Nephron (organoid): ENCODE measurements at regions not wholly inside any gene's neighbourhood (a gene's known extent, or its start where the extent isn't known, plus 50 kb on each side); places are given as distances from the start of the nearest gene placed in this dataset.
"Not testable (repeated sequence)": the region's sequence is repeated elsewhere in the genome, so short reads cannot be mapped to it uniquely, and the experiment has no call there.

Experiments
- H3K27ac Mint-ChIP-seq, 3 experiments: 2 replicates each; pipeline ENCODE4 v1.8.0; 2020; ENCODE audit warnings: mixed read lengths in 3 of 3, mild to moderate bottlenecking in 2 of 3, moderate library complexity in 1 of 3
- H3K27me3 Mint-ChIP-seq: 2 replicates; pipeline ENCODE4 v1.8.0; 2021; ENCODE audit warnings: low read depth, mild to moderate bottlenecking, moderate library complexity, mixed read lengths
- H3K36me3 Mint-ChIP-seq: 2 replicates; pipeline ENCODE4 v1.8.0; 2020; ENCODE audit warnings: low read depth, mixed read lengths
- H3K4me1 Mint-ChIP-seq: 2 replicates; pipeline ENCODE4 v1.8.0; 2020; ENCODE audit warnings: mixed read lengths
- H3K4me3 Mint-ChIP-seq, 3 experiments: 2 replicates each; pipeline ENCODE4 v1.8.0; 2020; ENCODE audit warnings: mild to moderate bottlenecking in 3 of 3, mixed read lengths in 3 of 3, moderate library complexity in 2 of 3
- H3K9me3 Mint-ChIP-seq: 2 replicates; pipeline ENCODE4 v1.8.0; 2020; ENCODE audit warnings: mixed read lengths
- TF ChIP-seq, protein P1 (sequence below), 3 experiments: fragments of 200-600 bp; sonication (generic); IDR thresholded peaks; one replicate each; pipeline ENCODE4 v1.5.0; 2021; ENCODE audit warnings: antibody characterized with exemption in 3 of 3; ENCODE audit not compliant: unreplicated experiment in 3 of 3

DNA sequence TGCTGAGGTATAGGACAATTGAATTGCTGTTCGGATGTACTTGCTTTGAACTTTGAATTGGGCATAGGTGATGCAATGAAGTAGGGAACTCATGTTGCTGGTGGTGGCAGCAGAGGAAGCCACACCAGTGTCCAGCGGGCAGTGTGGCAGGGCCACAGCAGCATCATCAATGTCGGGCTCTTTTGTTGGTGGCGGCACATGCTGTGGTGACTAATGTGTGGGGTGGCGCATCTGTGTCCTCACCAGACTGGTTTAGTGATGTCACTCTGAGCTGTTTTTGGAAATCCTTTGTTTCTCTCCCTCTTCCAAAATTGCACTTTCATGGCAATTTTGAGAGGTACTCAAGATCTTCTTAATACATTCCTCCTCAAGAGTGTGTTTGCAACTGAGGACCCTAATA is 187.6 kb downstream of the ETNK1 start:
- Mint-ChIP-seq H3K36me3 (no peaks in the 10 kb centered on the region), H3K27me3 (no peaks in the 10 kb centered on the region), H3K4me3 (no peak overlapping the region), H3K27ac (no peak overlapping the region), H3K9me3 (no peaks in the 10 kb centered on the region), H3K4me1 (peaks cover 9% of the 10 kb centered on the region)
- TF ChIP-seq, protein P1, sequence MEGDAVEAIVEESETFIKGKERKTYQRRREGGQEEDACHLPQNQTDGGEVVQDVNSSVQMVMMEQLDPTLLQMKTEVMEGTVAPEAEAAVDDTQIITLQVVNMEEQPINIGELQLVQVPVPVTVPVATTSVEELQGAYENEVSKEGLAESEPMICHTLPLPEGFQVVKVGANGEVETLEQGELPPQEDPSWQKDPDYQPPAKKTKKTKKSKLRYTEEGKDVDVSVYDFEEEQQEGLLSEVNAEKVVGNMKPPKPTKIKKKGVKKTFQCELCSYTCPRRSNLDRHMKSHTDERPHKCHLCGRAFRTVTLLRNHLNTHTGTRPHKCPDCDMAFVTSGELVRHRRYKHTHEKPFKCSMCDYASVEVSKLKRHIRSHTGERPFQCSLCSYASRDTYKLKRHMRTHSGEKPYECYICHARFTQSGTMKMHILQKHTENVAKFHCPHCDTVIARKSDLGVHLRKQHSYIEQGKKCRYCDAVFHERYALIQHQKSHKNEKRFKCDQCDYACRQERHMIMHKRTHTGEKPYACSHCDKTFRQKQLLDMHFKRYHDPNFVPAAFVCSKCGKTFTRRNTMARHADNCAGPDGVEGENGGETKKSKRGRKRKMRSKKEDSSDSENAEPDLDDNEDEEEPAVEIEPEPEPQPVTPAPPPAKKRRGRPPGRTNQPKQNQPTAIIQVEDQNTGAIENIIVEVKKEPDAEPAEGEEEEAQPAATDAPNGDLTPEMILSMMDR (IDR thresholded peaks at IDR 0.05; ENCODE audit: unreplicated experiment in 3 of 3), result no peak

DNA sequence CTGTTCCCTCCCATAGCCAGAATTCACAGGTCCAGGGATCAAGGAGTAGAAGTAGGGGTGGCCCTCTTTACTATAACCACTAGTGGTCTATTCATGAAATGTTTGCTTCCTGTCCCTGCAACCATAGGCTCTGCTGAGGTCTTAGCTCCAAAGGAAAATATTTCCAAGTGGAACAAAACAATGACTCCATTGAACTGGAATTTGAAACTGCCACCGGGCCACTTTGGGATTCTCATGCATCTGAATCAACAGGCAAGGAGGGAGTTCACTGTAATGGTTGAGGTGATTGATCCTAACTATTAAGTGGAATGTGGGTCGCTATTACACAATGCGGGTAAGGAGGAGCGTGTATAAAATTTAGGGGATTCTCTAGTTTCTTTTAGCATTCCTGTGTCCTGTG is 197.0 kb downstream of the ETNK1 start:
- no peaks in the 10 kb centered on the region for H3K27me3 Mint-ChIP-seq
- no peaks in the 10 kb centered on the region for H3K4me1 Mint-ChIP-seq
- H3K9me3 Mint-ChIP-seq, result peaks cover 3% of the 10 kb centered on the region
- TF ChIP-seq, protein P1 (IDR thresholded peaks at IDR 0.05; ENCODE audit: unreplicated experiment in 3 of 3), result no peak
- no peak overlapping the region for H3K4me3 Mint-ChIP-seq
- H3K36me3 Mint-ChIP-seq, result no peaks in the 10 kb centered on the region
- H3K27ac Mint-ChIP-seq, result no peak overlapping the region

DNA sequence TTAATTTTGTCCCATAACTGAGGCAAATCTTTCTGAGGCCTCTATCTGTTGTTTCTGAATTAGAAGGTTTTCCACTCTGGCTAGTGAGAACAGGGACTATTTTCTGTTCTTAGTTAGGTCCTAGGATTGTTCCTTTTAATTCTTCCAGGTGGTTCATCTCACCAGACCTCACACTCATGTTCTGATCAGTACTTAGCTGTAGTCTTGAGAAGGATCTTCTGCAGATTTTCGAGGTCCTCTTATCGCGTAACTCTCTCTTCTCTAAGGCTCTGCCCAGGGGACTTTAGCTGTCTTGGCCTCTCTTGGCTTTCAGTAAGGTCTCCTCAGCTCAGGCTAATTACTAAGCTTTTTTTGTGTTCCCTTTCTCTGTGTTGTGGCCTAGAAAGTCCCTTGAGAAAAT is 201.1 kb downstream of the ETNK1 start:
- peaks cover 7% of the 10 kb centered on the region for H3K9me3 Mint-ChIP-seq
- no peaks in the 10 kb centered on the region for H3K27me3 Mint-ChIP-seq
- no peaks in the 10 kb centered on the region for H3K4me1 Mint-ChIP-seq
- H3K4me3 Mint-ChIP-seq, result no peak overlapping the region
- peaks cover 3% of the 10 kb centered on the region for H3K36me3 Mint-ChIP-seq
- H3K27ac Mint-ChIP-seq, result no peak overlapping the region
- TF ChIP-seq, protein P1 (IDR thresholded peaks at IDR 0.05; ENCODE audit: unreplicated experiment in 3 of 3), result no peak

DNA sequence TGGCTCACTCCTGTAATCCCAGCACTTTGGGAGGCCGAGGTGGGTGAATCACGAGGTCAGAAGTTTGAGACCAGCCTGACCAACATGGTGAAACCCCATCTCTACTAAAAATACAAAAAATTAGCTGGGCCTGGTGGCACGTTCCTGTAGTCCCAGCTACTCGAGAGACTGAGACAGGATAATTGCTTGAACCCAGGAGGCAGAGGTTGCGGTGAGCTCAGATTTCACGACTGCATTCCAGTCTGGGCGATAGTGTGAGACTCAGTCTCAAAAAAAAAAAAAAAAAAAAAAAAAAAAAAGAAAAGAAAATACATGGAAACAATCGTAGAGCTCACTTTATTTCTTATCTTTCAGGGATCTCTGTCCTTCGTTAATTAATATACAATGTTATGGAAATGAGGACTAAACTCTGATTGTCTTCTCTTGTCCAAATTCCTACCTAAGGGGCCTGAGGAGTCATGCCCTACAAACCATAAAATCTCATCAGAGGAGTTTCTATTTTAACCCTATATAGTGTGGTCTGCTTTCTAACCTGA is 201.5 kb downstream of the ETNK1 start:
- H3K27ac Mint-ChIP-seq, H3K4me3 Mint-ChIP-seq, H3K4me1 Mint-ChIP-seq, H3K27me3 Mint-ChIP-seq, H3K9me3 Mint-ChIP-seq, H3K36me3 Mint-ChIP-seq: not testable (repeated sequence)

DNA sequence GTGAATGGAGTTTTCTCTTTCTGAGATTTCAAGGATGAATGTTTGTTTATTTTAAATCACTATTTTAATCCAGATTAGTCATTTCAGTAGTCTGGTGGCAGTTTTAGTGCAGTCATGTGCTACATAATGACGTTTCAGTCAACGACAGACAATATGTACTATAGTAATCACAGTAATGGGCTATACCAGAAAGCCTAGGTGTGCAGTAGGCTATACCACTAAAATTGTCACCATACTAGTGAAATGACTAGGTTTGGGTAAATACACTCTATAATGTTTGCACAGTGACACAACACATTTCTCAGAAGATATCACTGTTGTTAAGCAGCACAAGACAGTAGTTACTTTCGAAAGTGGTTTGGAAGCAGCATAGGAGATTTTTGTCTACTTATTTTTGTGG is 203.1 kb downstream of the ETNK1 start:
- H3K27me3 Mint-ChIP-seq, result no peaks in the 10 kb centered on the region
- TF ChIP-seq, protein P1 (IDR thresholded peaks at IDR 0.05; ENCODE audit: unreplicated experiment in 3 of 3), result no peak
- H3K9me3 Mint-ChIP-seq, result peaks cover 8% of the 10 kb centered on the region
- no peaks in the 10 kb centered on the region for H3K4me1 Mint-ChIP-seq
- peaks cover 3% of the 10 kb centered on the region for H3K36me3 Mint-ChIP-seq
- no peak overlapping the region for H3K4me3 Mint-ChIP-seq
- H3K27ac Mint-ChIP-seq, result no peak overlapping the region

DNA sequence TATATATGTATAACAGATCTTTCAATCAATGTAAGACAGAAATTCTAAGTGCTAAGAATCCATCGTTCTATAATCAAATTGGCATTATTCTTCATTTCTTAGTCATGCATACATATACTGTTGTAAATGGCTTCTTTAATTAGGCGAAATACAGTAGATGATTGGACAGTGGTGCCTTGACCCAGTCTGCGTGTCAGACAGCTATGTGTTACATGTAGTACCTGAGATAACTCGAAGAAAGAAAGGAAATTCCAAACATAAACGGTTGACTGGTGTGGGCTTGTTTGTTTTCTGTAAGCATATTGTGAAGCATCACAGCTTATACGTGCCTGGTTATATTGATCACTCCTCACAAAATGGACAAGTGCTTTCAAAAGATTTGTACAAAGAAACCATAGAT is 210.5 kb downstream of the ETNK1 start:
- Mint-ChIP-seq H3K36me3 (no peaks in the 10 kb centered on the region), H3K27me3 (no peaks in the 10 kb centered on the region), H3K9me3 (peaks cover 2% of the 10 kb centered on the region), H3K27ac (no peak overlapping the region), H3K4me1 (no peaks in the 10 kb centered on the region), H3K4me3 (no peak overlapping the region)
- TF ChIP-seq, protein P1 (IDR thresholded peaks at IDR 0.05; ENCODE audit: unreplicated experiment in 3 of 3), result no peak
